Right lobe of liver (tissue), 4 donors: ENCODE measurements at regions not wholly inside any gene's neighbourhood (a gene's known extent, or its start where the extent isn't known, plus 50 kb on each side); places are given as distances from the start of the nearest gene placed in this dataset.

Experiments
- CTCF ChIP-seq, 4 donors: fragments of 200-600 bp in 3 of 4; fragments of 450-650 bp in 1 of 4; IDR thresholded peaks; one replicate each; pipeline versions ENCODE4 v1.5.1 to v1.8.0; 2016 to 2022; ENCODE audit warnings: antibody characterized with exemption in 4 of 4, mild to moderate bottlenecking in 2 of 4
- POLR2A ChIP-seq: fragments of 450-650 bp; IDR thresholded peaks from one replicate; pipeline ENCODE4 v1.6.1; 2017; ENCODE audit warnings: antibody characterized with exemption, mild to moderate bottlenecking
- donor health status: DM: no; HTN: no; CAD: no.
- donor health status: DM: no; HTN: no; CAD: no.
- donor health status: DM: no; HTN: yes; CAD: no.

GRCh38 chr2:8631465-8632005, 50.3 kb upstream of the ID2 start:
- TF ChIP-seq CTCF (IDR thresholded peaks at IDR 0.05) (no peak), POLR2A (no peak)
